ENCODE measurements at regions not wholly inside any gene's neighbourhood (a gene's known extent, or its start where the extent isn't known, plus 50 kb on each side); places are given as distances from the start of the nearest gene placed in this dataset.

DNA sequence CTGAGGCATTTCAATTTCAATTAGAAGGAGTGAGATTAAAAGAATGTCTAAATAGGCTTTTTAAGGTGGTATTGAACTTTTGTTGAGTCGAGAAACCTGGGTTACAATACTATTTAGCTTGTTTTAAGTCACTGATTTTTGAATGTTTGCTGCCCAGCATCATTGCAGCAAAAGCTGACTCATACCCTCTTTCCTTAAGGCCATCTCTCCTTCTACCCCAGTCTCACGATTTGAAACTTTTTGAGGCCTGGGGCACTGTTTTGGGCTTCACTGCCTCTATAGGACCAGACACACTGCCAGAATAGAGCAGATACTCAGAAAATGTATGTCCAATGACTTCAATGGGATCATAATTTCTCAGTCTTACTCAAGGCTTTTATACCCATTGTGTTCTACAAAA lies 319.6 kb upstream of the TGFBR2 start:
- DNase-seq (ENCODE audit: low spot score) = no peak
- TF ChIP-seq, protein P1, sequence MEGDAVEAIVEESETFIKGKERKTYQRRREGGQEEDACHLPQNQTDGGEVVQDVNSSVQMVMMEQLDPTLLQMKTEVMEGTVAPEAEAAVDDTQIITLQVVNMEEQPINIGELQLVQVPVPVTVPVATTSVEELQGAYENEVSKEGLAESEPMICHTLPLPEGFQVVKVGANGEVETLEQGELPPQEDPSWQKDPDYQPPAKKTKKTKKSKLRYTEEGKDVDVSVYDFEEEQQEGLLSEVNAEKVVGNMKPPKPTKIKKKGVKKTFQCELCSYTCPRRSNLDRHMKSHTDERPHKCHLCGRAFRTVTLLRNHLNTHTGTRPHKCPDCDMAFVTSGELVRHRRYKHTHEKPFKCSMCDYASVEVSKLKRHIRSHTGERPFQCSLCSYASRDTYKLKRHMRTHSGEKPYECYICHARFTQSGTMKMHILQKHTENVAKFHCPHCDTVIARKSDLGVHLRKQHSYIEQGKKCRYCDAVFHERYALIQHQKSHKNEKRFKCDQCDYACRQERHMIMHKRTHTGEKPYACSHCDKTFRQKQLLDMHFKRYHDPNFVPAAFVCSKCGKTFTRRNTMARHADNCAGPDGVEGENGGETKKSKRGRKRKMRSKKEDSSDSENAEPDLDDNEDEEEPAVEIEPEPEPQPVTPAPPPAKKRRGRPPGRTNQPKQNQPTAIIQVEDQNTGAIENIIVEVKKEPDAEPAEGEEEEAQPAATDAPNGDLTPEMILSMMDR (IDR thresholded peaks at IDR 0.05) = no peak
- H3K27me3 ChIP-seq = no peaks in the 10 kb centered on the region
- H3K36me3 ChIP-seq = no peaks in the 10 kb centered on the region
- no peak overlapping the region for H3K4me3 ChIP-seq
- peak overlapping the region; percentile 34 to 59 for H3K27ac ChIP-seq
- no peaks in the 10 kb centered on the region for H3K9me3 ChIP-seq
- peaks cover 0 to 30% of the 10 kb centered on the region in 2 donors for H3K4me1 ChIP-seq

DNA sequence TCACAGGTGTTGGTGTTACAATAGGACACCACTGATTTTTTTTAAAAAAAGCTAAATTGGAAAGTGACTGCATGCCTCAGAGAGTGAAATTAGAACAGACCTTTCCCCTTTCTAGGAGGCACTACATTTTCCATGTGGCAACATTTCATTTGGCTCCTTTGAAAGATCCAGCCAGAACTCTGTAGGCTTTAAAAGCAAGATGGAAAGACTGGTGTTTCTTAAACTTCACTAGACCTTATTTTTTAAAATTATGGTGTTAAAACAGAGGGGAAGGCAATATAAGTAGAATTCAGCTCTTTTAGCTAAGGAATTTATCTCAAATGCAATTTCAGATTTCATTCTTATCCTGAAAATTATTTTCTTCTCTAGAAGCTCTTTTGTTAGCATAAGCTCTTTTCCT lies 317.6 kb upstream of the TGFBR2 start:
- H3K27me3 ChIP-seq = no peaks in the 10 kb centered on the region
- H3K36me3 ChIP-seq = no peaks in the 10 kb centered on the region
- H3K4me3 ChIP-seq = no peak overlapping the region
- H3K9me3 ChIP-seq = no peaks in the 10 kb centered on the region
- H3K4me1 ChIP-seq = peaks cover 0 to 31% of the 10 kb centered on the region in 2 donors
- no peak for DNase-seq (ENCODE audit: low spot score)
- H3K27ac ChIP-seq = no peak overlapping the region
- TF ChIP-seq, protein P1 (IDR thresholded peaks at IDR 0.05) = no peak

GRCh38 chr3:30289324-30289723 lies 317.1 kb upstream of the TGFBR2 start:
- no peaks in the 10 kb centered on the region for H3K27me3 ChIP-seq
- TF ChIP-seq, protein P1 (IDR thresholded peaks at IDR 0.05) = no peak
- H3K36me3 ChIP-seq = no peaks in the 10 kb centered on the region
- H3K4me3 ChIP-seq = no peak overlapping the region
- DNase-seq (ENCODE audit: low spot score) = no peak
- H3K27ac ChIP-seq = no peak overlapping the region
- H3K4me1 ChIP-seq = peaks cover 0 to 35% of the 10 kb centered on the region in 2 donors
- H3K9me3 ChIP-seq = no peaks in the 10 kb centered on the region

DNA sequence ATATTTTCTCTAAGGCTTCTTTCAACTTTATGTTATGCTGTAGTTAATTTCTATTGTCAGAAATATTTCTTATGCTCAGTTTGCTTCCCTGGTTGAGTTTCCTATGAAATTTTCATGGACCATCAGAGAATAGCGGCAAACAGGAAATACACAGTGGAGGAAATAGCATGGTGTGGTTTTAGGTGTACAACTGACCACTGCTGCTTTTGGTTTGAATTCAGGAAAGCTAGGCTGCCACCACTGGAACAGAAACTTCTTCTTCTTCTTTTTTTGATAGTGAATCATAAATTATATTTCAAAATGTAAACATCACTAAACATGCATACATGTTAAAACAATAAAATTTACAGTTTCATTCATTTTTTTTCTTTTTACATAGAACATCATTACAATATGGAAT lies 316.6 kb upstream of the TGFBR2 start:
- H3K9me3 ChIP-seq = no peaks in the 10 kb centered on the region
- TF ChIP-seq, protein P1 (IDR thresholded peaks at IDR 0.05) = no peak
- no peak overlapping the region for H3K4me3 ChIP-seq
- H3K27ac ChIP-seq = no peak overlapping the region
- H3K27me3 ChIP-seq = no peaks in the 10 kb centered on the region
- H3K36me3 ChIP-seq = no peaks in the 10 kb centered on the region
- H3K4me1 ChIP-seq = peaks cover 0 to 37% of the 10 kb centered on the region in 2 donors
- no peak for DNase-seq (ENCODE audit: low spot score)

GRCh38 chr3:30290479-30290878 lies 315.9 kb upstream of the TGFBR2 start:
- TF ChIP-seq, protein P1 (IDR thresholded peaks at IDR 0.05) = no peak
- DNase-seq (ENCODE audit: low spot score) = no peak
- Histone ChIP-seq H3K36me3 (no peaks in the 10 kb centered on the region), H3K27me3 (no peaks in the 10 kb centered on the region), H3K4me3 (no peak overlapping the region), H3K9me3 (no peaks in the 10 kb centered on the region), H3K27ac (no peak overlapping the region), H3K4me1 (peaks cover 0 to 33% of the 10 kb centered on the region in 2 donors)

GRCh38 chr3:30292192-30292893 lies 314.1 kb upstream of the TGFBR2 start:
- peaks cover 0 to 15% of the 10 kb centered on the region in 2 donors for H3K4me1 ChIP-seq
- TF ChIP-seq, protein P1 (IDR thresholded peaks at IDR 0.05) = no peak
- no peaks in the 10 kb centered on the region for H3K9me3 ChIP-seq
- no peaks in the 10 kb centered on the region for H3K27me3 ChIP-seq
- DNase-seq (ENCODE audit: low spot score) = no peak
- no peak overlapping the region for H3K27ac ChIP-seq
- no peak overlapping the region for H3K4me3 ChIP-seq
- H3K36me3 ChIP-seq = no peaks in the 10 kb centered on the region
